IMR-90 (cell line): ENCODE measurements at regions not wholly inside any gene's neighbourhood (a gene's known extent, or its start where the extent isn't known, plus 50 kb on each side); places are given as distances from the start of the nearest gene placed in this dataset.

Experiments used
- ATAC-seq: fragments of 200-7000 bp; cut with Tn5 transposase; 2 replicates; pipeline ENCODE4 v1.9.1; 2020; ENCODE audit warnings: low read depth, mild to moderate bottlenecking, moderate library complexity
- BruUV-seq: library from RNA; stranded (reverse); fragments of 400-500 nt; replicated peaks from 2 replicates; lab custom pipeline; 2021; lab: Mats Ljungman, UMichigan
- CTCF ChIA-PET: fragments of 300-600 bp; formaldehyde crosslinking; extraction: SDS; loops from one replicate; lab custom pipeline; 2021; ENCODE audit warnings: antibody characterized with exemption; lab: Yijun Ruan, JAX
- POLR2A ChIA-PET: fragments of 300-600 bp; sonication (Branson Sonifier 250); formaldehyde crosslinking; loops from one replicate; lab custom pipeline; 2022; ENCODE audit warnings: antibody characterized with exemption; ENCODE audit not compliant: unreplicated experiment; lab: Charles Lee
- DNase-seq: peaks from one replicate; pipeline ENCODE4 v3.0.0; 2013
- H2AFZ ChIP-seq: replicated peaks from 2 replicates; pipeline ENCODE3; 2013; ENCODE audit warnings: low read length, mild to moderate bottlenecking; ENCODE audit not compliant: poor library complexity
- H2AK5ac ChIP-seq: 2 replicates; pipeline ENCODE4 v1.6.1; 2013; ENCODE audit warnings: low read depth, low read length, inconsistent platforms
- H2AK9ac ChIP-seq: replicated peaks from 2 replicates; pipeline ENCODE3; 2013; ENCODE audit warnings: mild to moderate bottlenecking, low read depth, low read length, moderate library complexity; ENCODE audit not compliant: poor library complexity
- H2BK120ac ChIP-seq: 2 replicates; pipeline ENCODE4 v1.6.1; 2013; ENCODE audit warnings: low read depth, low read length, inconsistent platforms
- H2BK15ac ChIP-seq: 3 replicates; pipeline ENCODE4 v1.6.1; 2013; ENCODE audit warnings: low read depth, low read length, inconsistent platforms
- H2BK20ac ChIP-seq: 2 replicates; pipeline ENCODE4 v1.6.1; 2013; ENCODE audit warnings: low read depth, mild to moderate bottlenecking, inconsistent platforms, low read length, moderate library complexity
- H2BK5ac ChIP-seq: 2 replicates; pipeline ENCODE4 v1.6.1; 2013; ENCODE audit warnings: mild to moderate bottlenecking, low read depth, low read length, inconsistent platforms; ENCODE audit not compliant: poor library complexity, severe bottlenecking
- H3K14ac ChIP-seq: replicated peaks from 2 replicates; pipeline ENCODE4 v1.6.1; 2013; ENCODE audit warnings: low read depth, low read length, inconsistent platforms
- H3K18ac ChIP-seq: 2 replicates; pipeline ENCODE4 v1.6.1; 2013; ENCODE audit warnings: low read depth, low read length, control low read depth
- H3K23ac ChIP-seq: 2 replicates; pipeline ENCODE4 v1.6.1; 2013; ENCODE audit warnings: low read depth, low read length, inconsistent platforms
- H3K27ac ChIP-seq: 2 replicates; pipeline ENCODE4 v1.5.1; 2013; ENCODE audit warnings: mild to moderate bottlenecking, control low read depth, low read length; ENCODE audit not compliant: insufficient read depth
- H3K27me3 ChIP-seq: 2 replicates; pipeline ENCODE4 v1.6.1; 2013; ENCODE audit warnings: low read length; ENCODE audit not compliant: control insufficient read depth, insufficient read depth
- H3K36me3 ChIP-seq: 2 replicates; pipeline ENCODE4 v1.6.1; 2013; ENCODE audit warnings: low read length, mixed read lengths; ENCODE audit not compliant: control insufficient read depth, insufficient read depth
- H3K4ac ChIP-seq: 2 replicates; pipeline ENCODE4 v1.6.1; 2013; ENCODE audit warnings: low read depth, low read length, inconsistent platforms
- H3K4me1 ChIP-seq: 2 replicates; pipeline ENCODE4 v1.6.1; 2013; ENCODE audit warnings: low read length, mixed read lengths; ENCODE audit not compliant: control insufficient read depth, insufficient read depth
- H3K4me2 ChIP-seq: 2 replicates; pipeline ENCODE4 v1.6.1; 2013; ENCODE audit warnings: low read depth, mild to moderate bottlenecking, control low read depth, low read length, moderate library complexity
- H3K4me3 ChIP-seq: 2 replicates; pipeline ENCODE4 v1.5.1; 2013; ENCODE audit warnings: low read depth, mild to moderate bottlenecking, control low read depth, low read length, moderate library complexity; ENCODE audit not compliant: insufficient read depth
- H3K56ac ChIP-seq: 2 replicates; pipeline ENCODE4 v1.6.1; 2013; ENCODE audit warnings: low read length, inconsistent platforms; ENCODE audit not compliant: insufficient read depth; ENCODE audit errors: extremely low read depth
- H3K79me1 ChIP-seq, 2 experiments: 2 replicates each; pipeline ENCODE4 v1.6.1; 2013; ENCODE audit warnings: low read length in 2 of 2, inconsistent platforms in 1 of 2, low read depth in 1 of 2
- H3K9ac ChIP-seq: 2 replicates; pipeline ENCODE4 v1.6.1; 2013; ENCODE audit warnings: low read depth, low read length, control low read depth
- H3K9me1 ChIP-seq: 2 replicates; pipeline ENCODE4 v1.6.1; 2013; ENCODE audit warnings: low read length, inconsistent platforms; ENCODE audit not compliant: insufficient read depth
- H3K9me3 ChIP-seq: 2 replicates; pipeline ENCODE4 v1.6.1; 2013; ENCODE audit warnings: low read length; ENCODE audit not compliant: control insufficient read depth, insufficient read depth
- H4K20me1 ChIP-seq: 2 replicates; pipeline ENCODE4 v1.6.1; 2013; ENCODE audit warnings: low read length, inconsistent platforms; ENCODE audit not compliant: insufficient read depth
- H4K5ac ChIP-seq: 2 replicates; pipeline ENCODE4 v1.6.1; 2013; ENCODE audit warnings: mild to moderate bottlenecking, low read depth, low read length, control low read depth
- H4K8ac ChIP-seq, 2 experiments: 2 replicates each; pipeline ENCODE4 v1.6.1; 2013; ENCODE audit warnings: low read depth in 2 of 2, low read length in 2 of 2, control low read depth in 1 of 2, inconsistent platforms in 1 of 2
- H4K91ac ChIP-seq: 2 replicates; pipeline ENCODE4 v1.6.1; 2013; ENCODE audit warnings: low read depth, low read length, inconsistent platforms; ENCODE audit not compliant: insufficient read depth
- MAZ ChIP-seq: IDR thresholded peaks from 2 replicates; pipeline ENCODE4 v1.6.1; 2012; ENCODE audit warnings: low read depth, mild to moderate bottlenecking, low read length, improper control_type of control experiment, moderate library complexity, borderline replicate concordance
- POLR2A ChIP-seq: IDR thresholded peaks from 2 replicates; pipeline ENCODE4 v1.6.1; 2012; ENCODE audit warnings: mild to moderate bottlenecking, low read depth, low read length
- RAD21 ChIP-seq: IDR thresholded peaks from 2 replicates; pipeline ENCODE4 v1.6.1; 2012; ENCODE audit warnings: low read length, improper control_type of control experiment
- RFX5 ChIP-seq: IDR thresholded peaks from 2 replicates; pipeline ENCODE4 v1.8.0; 2012; ENCODE audit warnings: low read depth, mild to moderate bottlenecking, low read length, moderate library complexity
- WGBS, 2 experiments: methylation state at CpG; one replicate each; pipeline versions ENCODE4 v1.1.5 to v1.1.7; 2013; ENCODE audit warnings: missing lambda C conversion rate in 2 of 2; ENCODE audit not compliant: insufficient read length in 1 of 2; ENCODE audit errors: extremely low coverage in 2 of 2; 5-methylcytosine and 5-hydroxymethylcytosine counted together
- dilution Hi-C: fragments of 300-500 bp; cut with HindIII; formaldehyde crosslinking; loops from one replicate; pipeline ENCODE4 v1.14.3; 2018; ENCODE audit warnings: low sequenced_read_pairs; ENCODE audit not compliant: unreplicated experiment
- in situ Hi-C: fragments of 300-500 bp; cut with MboI; formaldehyde crosslinking; loops from 3 replicates; pipeline ENCODE4 v1.14.3; 2019; ENCODE audit warnings: low sequenced_read_pairs, inconsistent platforms, mixed read lengths
- intact Hi-C: fragments of 100-400 bp; cut with micrococcal nuclease; formaldehyde crosslinking; loops from 2 replicates; pipeline ENCODE4 v1.10.0; 2022

DNA sequence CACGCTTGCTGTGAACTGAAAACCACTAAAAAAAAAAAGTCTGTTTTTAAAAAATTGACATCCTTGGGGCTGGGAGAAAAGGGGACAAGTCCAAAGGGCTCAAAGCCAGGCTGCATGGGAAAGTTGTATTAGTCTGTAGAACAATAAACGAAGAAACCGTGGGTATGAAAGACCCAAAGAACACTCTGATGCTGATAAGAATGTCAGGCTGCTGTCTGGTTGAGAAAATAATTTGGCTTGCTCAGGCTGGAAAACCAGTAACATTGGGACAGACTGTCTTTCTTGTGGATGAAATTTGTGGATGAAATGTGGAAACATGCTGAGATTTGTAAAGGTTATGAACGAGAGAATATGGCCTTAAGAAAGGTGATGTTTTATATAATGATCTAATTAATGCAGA is 68.5 kb upstream of the HSPB3 start:
- Histone ChIP-seq H3K4me1 (peaks cover 2% of the 10 kb centered on the region), H3K9ac (no peak overlapping the region), H2AFZ (no peak overlapping the region), H4K20me1 (no peaks in the 10 kb centered on the region), H3K4ac (no peak overlapping the region), H2AK5ac (no peak overlapping the region), H3K9me1 (no peaks in the 10 kb centered on the region), H3K27ac (no peak overlapping the region), H3K14ac (no peak overlapping the region), H2BK120ac (no peak overlapping the region), H3K56ac (no peak overlapping the region), H3K23ac (no peak overlapping the region), H3K27me3 (no peaks in the 10 kb centered on the region; the same call in none of the 2 replicates), H3K9me3 (no peaks in the 10 kb centered on the region), H4K5ac (no peak overlapping the region), H3K36me3 (no peaks in the 10 kb centered on the region), H2BK20ac (no peak overlapping the region), H2BK15ac (no peak overlapping the region), H4K91ac (no peak overlapping the region), H2AK9ac (no peak overlapping the region), H4K8ac (no peak overlapping the region), H3K4me2 (no peak overlapping the region), H2BK5ac (no peak overlapping the region), H3K18ac (no peak overlapping the region), H3K4me3 (no peak overlapping the region), H3K79me1 (no peaks in the 10 kb centered on the region)
- POLR2A ChIA-PET = no interaction called here
- WGBS, 2 experiments = 50 to 100% methylated on average over 1 to 2 of the region's 4 CpGs
- intact Hi-C loops = no loop called here
- in situ Hi-C loops = no loop called here
- DNase-seq (no peak), ATAC-seq (no peak)
- no TSS peak for BruUV-seq
- TF ChIP-seq POLR2A = no peak
- TF ChIP-seq MAZ = no peak
- TF ChIP-seq RAD21 = no peak
- no peak for TF ChIP-seq RFX5
- dilution Hi-C loops = no loop called here
- CTCF ChIA-PET = no interaction called here
